ENCODE measurements at regions not wholly inside any gene's neighbourhood (a gene's known extent, or its start where the extent isn't known, plus 50 kb on each side); places are given as distances from the start of the nearest gene placed in this dataset.

DNA sequence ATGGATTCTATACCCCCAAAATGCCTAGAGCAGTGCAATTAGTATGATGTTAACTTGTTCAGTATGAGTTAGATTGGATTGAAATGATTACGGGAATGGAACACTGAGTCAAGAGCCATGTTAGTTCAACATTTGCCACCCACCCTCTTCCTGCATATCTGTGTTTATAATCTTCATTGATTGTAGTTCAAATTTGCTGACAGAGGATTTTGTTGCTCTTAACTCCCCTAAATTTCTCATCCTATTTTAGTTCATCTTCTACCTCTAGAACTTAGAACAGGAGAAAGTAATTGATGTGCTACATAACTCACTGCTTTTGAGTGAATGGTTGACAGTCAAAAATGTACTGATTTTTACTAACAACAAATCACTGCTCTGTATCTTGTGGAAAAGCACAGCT lies 673.5 kb upstream of the NRXN1 start:
- Histone ChIP-seq H3K9me3 (no peaks in the 10 kb centered on the region), H3K27me3 (no peaks in the 10 kb centered on the region), H3K27ac (no peak overlapping the region), H3K36me3 (no peaks in the 10 kb centered on the region), H3K4me3 (no peak overlapping the region), H3K4me1 (no peaks in the 10 kb centered on the region)
- ATAC-seq = no peak
- no peak for TF ChIP-seq EP300 (IDR thresholded peaks at IDR 0.05)
- no peak for TF ChIP-seq POLR2AphosphoS5 (IDR thresholded peaks at IDR 0.05)
- TF ChIP-seq, protein P1, sequence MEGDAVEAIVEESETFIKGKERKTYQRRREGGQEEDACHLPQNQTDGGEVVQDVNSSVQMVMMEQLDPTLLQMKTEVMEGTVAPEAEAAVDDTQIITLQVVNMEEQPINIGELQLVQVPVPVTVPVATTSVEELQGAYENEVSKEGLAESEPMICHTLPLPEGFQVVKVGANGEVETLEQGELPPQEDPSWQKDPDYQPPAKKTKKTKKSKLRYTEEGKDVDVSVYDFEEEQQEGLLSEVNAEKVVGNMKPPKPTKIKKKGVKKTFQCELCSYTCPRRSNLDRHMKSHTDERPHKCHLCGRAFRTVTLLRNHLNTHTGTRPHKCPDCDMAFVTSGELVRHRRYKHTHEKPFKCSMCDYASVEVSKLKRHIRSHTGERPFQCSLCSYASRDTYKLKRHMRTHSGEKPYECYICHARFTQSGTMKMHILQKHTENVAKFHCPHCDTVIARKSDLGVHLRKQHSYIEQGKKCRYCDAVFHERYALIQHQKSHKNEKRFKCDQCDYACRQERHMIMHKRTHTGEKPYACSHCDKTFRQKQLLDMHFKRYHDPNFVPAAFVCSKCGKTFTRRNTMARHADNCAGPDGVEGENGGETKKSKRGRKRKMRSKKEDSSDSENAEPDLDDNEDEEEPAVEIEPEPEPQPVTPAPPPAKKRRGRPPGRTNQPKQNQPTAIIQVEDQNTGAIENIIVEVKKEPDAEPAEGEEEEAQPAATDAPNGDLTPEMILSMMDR (IDR thresholded peaks at IDR 0.05) = no peak
- TF ChIP-seq POLR2A (IDR thresholded peaks at IDR 0.05) = no peak
- 82% methylated on average over 1 of the region's 1 CpG for WGBS, 2 donors (ENCODE audit: low coverage in 1 of 2)

DNA sequence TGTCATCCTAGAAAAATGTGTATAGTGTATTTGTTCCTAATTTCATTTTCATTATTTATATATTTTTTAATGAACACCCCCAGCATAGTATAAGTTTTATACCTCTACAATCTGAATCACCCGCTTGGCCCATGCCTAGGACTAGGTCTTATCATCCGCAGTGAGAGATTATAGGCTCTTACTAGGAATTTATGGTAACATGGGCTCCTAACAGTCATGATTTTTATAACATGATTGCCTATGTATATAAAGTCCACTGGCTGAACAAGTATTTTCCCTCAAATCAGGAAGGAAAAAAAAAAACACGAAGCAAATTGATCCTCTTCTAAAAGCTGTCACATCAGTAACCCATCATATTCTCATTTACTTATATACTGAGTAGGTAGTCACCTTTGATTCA lies 666.1 kb upstream of the NRXN1 start:
- H3K36me3 ChIP-seq = no peaks in the 10 kb centered on the region
- no peak for ATAC-seq
- TF ChIP-seq POLR2AphosphoS5 (IDR thresholded peaks at IDR 0.05) (no peak), POLR2A (IDR thresholded peaks at IDR 0.05) (no peak), EP300 (IDR thresholded peaks at IDR 0.05) (no peak)
- TF ChIP-seq, protein P1 (IDR thresholded peaks at IDR 0.05) = no peak
- 83 to 87% methylated on average over 3 of the region's 3 CpGs for WGBS, 2 donors (ENCODE audit: low coverage in 1 of 2)
- H3K9me3 ChIP-seq = no peaks in the 10 kb centered on the region
- H3K4me3 ChIP-seq = no peak overlapping the region
- H3K4me1 ChIP-seq = no peaks in the 10 kb centered on the region
- H3K27ac ChIP-seq = no peak overlapping the region
- no peaks in the 10 kb centered on the region for H3K27me3 ChIP-seq

DNA sequence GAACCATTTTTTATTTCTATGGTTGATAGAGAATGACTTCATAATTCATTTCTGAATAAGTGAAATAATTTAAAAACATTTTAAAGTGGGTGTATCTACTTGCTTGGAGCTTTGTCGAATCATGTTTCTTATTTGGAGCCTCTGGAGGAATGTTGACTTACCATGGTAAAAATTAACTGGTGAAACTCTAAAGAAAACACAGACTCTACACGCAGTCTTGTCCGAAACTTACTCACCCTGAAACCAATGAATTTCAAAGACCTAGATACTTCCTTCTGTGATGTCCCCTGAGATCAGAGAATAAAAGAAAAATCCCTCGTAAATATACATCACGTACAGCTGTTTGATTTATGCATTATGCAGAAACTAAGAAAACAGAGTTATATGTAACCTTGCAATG lies 665.2 kb upstream of the NRXN1 start:
- no peak overlapping the region for H3K4me3 ChIP-seq
- H3K27ac ChIP-seq = no peak overlapping the region
- no peaks in the 10 kb centered on the region for H3K9me3 ChIP-seq
- no peaks in the 10 kb centered on the region for H3K36me3 ChIP-seq
- TF ChIP-seq EP300 (IDR thresholded peaks at IDR 0.05) (no peak), POLR2AphosphoS5 (IDR thresholded peaks at IDR 0.05) (no peak), POLR2A (IDR thresholded peaks at IDR 0.05) (no peak)
- TF ChIP-seq, protein P1 (IDR thresholded peaks at IDR 0.05) = no peak
- no peaks in the 10 kb centered on the region for H3K27me3 ChIP-seq
- ATAC-seq = no peak
- H3K4me1 ChIP-seq = no peaks in the 10 kb centered on the region
- 84 to 89% methylated on average over 5 of the region's 5 CpGs for WGBS, 2 donors (ENCODE audit: low coverage in 1 of 2)

DNA sequence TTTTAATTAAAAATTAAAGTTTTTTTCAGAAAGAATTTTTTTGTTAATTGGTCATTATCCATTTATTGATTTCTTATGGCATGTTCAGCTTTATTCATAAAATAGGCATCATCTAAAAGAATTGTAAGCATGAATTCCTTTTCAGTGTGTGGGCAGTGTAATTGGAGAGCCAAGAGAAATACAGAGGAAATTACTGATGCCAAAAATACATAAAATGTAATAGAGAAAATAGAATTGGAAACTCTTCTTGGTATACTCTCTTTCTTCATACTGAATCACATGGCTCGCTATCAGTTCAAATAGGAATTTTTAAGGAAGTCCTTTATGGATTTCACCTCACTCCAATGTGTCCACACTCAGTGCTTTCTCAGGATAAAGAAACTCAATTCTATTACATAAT lies 663.6 kb upstream of the NRXN1 start:
- Histone ChIP-seq H3K27ac (no peak overlapping the region), H3K4me3 (no peak overlapping the region), H3K4me1 (no peaks in the 10 kb centered on the region), H3K27me3 (no peaks in the 10 kb centered on the region), H3K36me3 (no peaks in the 10 kb centered on the region), H3K9me3 (no peaks in the 10 kb centered on the region)
- ATAC-seq = no peak
- TF ChIP-seq POLR2A (IDR thresholded peaks at IDR 0.05) (no peak), POLR2AphosphoS5 (IDR thresholded peaks at IDR 0.05) (no peak), EP300 (IDR thresholded peaks at IDR 0.05) (no peak)
- TF ChIP-seq, protein P1 (IDR thresholded peaks at IDR 0.05) = no peak
- WGBS, 2 donors (ENCODE audit: low coverage in 1 of 2) = 36 to 75% methylated on average over 1 of the region's 1 CpG

DNA sequence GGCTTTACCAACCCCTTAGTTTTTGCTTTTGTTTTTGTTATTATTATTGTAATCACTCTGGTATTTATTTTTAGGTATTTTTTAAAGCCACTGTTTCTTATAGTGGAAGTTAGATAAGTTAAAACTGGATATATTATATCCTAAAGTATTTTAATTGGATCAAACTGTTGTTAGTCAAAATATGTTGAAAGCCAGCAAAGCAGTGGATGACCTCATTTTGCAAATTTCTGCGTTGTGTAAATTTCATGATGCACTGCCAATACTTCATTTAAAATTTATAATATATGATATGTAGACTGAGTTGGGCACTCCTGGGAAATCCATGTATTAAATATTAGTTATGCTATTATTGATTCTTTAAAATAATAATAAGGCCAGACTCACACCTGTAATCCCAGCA lies 661.7 kb upstream of the NRXN1 start:
- Histone ChIP-seq H3K9me3 (no peaks in the 10 kb centered on the region), H3K27ac (no peak overlapping the region), H3K27me3 (no peaks in the 10 kb centered on the region), H3K36me3 (no peaks in the 10 kb centered on the region), H3K4me3 (no peak overlapping the region), H3K4me1 (no peaks in the 10 kb centered on the region)
- ATAC-seq = no peak
- WGBS, 2 donors (ENCODE audit: low coverage in 1 of 2) = 46 to 64% methylated on average over 1 of the region's 1 CpG
- TF ChIP-seq, protein P1 (IDR thresholded peaks at IDR 0.05) = no peak
- TF ChIP-seq EP300 (IDR thresholded peaks at IDR 0.05) (no peak), POLR2AphosphoS5 (IDR thresholded peaks at IDR 0.05) (no peak), POLR2A (IDR thresholded peaks at IDR 0.05) (no peak)
